K562 (cell line): ENCODE measurements at regions not wholly inside any gene's neighbourhood (a gene's known extent, or its start where the extent isn't known, plus 50 kb on each side); places are given as distances from the start of the nearest gene placed in this dataset.

Experiments
- ATAC-seq: fragments of 200-7000 bp; cut with Tn5 transposase; 3 replicates; pipeline ENCODE4 v1.9.1; 2020; ENCODE audit warnings: moderate library complexity
- BruUV-seq: library from RNA; stranded (reverse); fragments of 400-500 nt; replicated peaks from 2 replicates; lab custom pipeline; 2021; lab: Mats Ljungman, UMichigan
- CTCF ChIA-PET: fragments of 300-600 bp; formaldehyde crosslinking; extraction: SDS; loops from one replicate; lab custom pipeline; 2021; ENCODE audit warnings: low intra/inter-chr PET ratio; lab: Yijun Ruan, JAX
- POLR2A ChIA-PET: fragments of 300-600, 350-650 bp; sonication (Branson Sonifier 250); formaldehyde crosslinking; extraction: SDS; loops from one replicate; lab custom pipeline; 2021; ENCODE audit warnings: antibody characterized with exemption, inconsistent platforms; lab: Yijun Ruan, JAX
- DNase-seq, 4 experiments: peaks; one replicate each; pipeline versions ENCODE4 v3.0.0 to v3.0.0-alpha.2; 2011 to 2018; ENCODE audit warnings: low spot score in 3 of 4, mixed read lengths in 3 of 4; ENCODE audit errors: extremely low read depth in 1 of 4
- FAIRE-seq: peaks from 2 replicates; lab custom pipeline; 2011; peaks lifted over from hg19 to GRCh38; lab: Jason Lieb, UNC
- H2AFZ ChIP-seq: 2 replicates; pipeline ENCODE4 v1.6.0; 2011; ENCODE audit warnings: low read depth, low read length, control low read depth, inconsistent platforms
- H3K27ac ChIP-seq: fragments of 200-600 bp; 3 replicates; pipeline ENCODE4 v1.8.0; 2011; ENCODE audit warnings: low read depth, mild to moderate bottlenecking, control low read depth, inconsistent platforms, low read length, moderate library complexity, mixed read lengths; ENCODE audit errors: extremely low read depth
- H3K27me3 ChIP-seq, 2 experiments: fragments of 300-600 bp in 1 of 2; 2 replicates in 1 of 2; 3 replicates in 1 of 2; pipeline versions ENCODE4 v1.6.0 to v1.8.0; 2011; ENCODE audit warnings: inconsistent platforms in 2 of 2, low read length in 2 of 2, mild to moderate bottlenecking in 1 of 2, mixed read lengths in 1 of 2, moderate library complexity in 1 of 2; ENCODE audit not compliant: control insufficient read depth in 2 of 2, insufficient read depth in 2 of 2
- H3K36me3 ChIP-seq: fragments of 300-600 bp; 3 replicates; pipeline ENCODE4 v1.8.0; 2011; ENCODE audit warnings: mild to moderate bottlenecking, low read length, inconsistent platforms; ENCODE audit not compliant: control insufficient read depth, insufficient read depth
- H3K4me1 ChIP-seq, 2 experiments: fragments of 200-600 bp in 1 of 2; replicated peaks in 1 of 2; 2 replicates in 1 of 2; 3 replicates in 1 of 2; pipeline versions ENCODE4 v1.5.1 to v1.8.0; 2011; ENCODE audit warnings: inconsistent platforms in 2 of 2, low read length in 2 of 2, mild to moderate bottlenecking in 1 of 2, mixed read lengths in 1 of 2, moderate library complexity in 1 of 2; ENCODE audit not compliant: control insufficient read depth in 2 of 2, insufficient read depth in 2 of 2
- H3K4me2 ChIP-seq: 2 replicates; pipeline ENCODE4 v1.6.1; 2011; ENCODE audit warnings: low read length, control low read depth, inconsistent platforms, mixed read lengths; ENCODE audit not compliant: insufficient read depth
- H3K4me3 ChIP-seq: fragments of 200-600 bp; sonication (generic), shearing (Covaris generic); 2 replicates; pipeline ENCODE4 v1.5.1; 2016; ENCODE audit warnings: control low read depth, inconsistent platforms
- H3K79me2 ChIP-seq: fragments of 200-600 bp; 3 replicates; pipeline ENCODE4 v1.8.0; 2011; ENCODE audit warnings: low read length, inconsistent platforms; ENCODE audit not compliant: control insufficient read depth, insufficient read depth
- H3K9ac ChIP-seq, 2 experiments: 2 replicates each; pipeline versions ENCODE4 v1.6.0 to v1.6.1; 2011; ENCODE audit warnings: low read depth in 2 of 2, low read length in 2 of 2, control low read depth in 1 of 2, inconsistent platforms in 1 of 2, mild to moderate bottlenecking in 1 of 2, mixed read lengths in 1 of 2; ENCODE audit not compliant: insufficient read depth in 1 of 2
- H3K9me1 ChIP-seq: one replicate; pipeline ENCODE4 v1.6.0; 2011; ENCODE audit warnings: inconsistent platforms, mild to moderate bottlenecking, low read length, moderate library complexity; ENCODE audit not compliant: control insufficient read depth, insufficient read depth
- H3K9me3 ChIP-seq: replicated peaks from 2 replicates; pipeline ENCODE4 v1.5.1; 2011; ENCODE audit warnings: low read depth, low read length, inconsistent platforms; ENCODE audit not compliant: control insufficient read depth, insufficient read depth
- H4K20me1 ChIP-seq: replicated peaks from 2 replicates; pipeline ENCODE4 v1.6.1; 2011; ENCODE audit warnings: low read length, inconsistent platforms, mixed read lengths; ENCODE audit not compliant: control insufficient read depth, insufficient read depth
- BRF2 ChIP-seq: IDR thresholded peaks from 3 replicates; pipeline ENCODE4 v1.6.1; 2011; ENCODE audit warnings: borderline replicate concordance, mild to moderate bottlenecking; ENCODE audit not compliant: insufficient read length, insufficient read depth
- CEBPB ChIP-seq: fragments of 450-650 bp; IDR thresholded peaks from 2 replicates; pipeline ENCODE4 v1.6.1; 2016; ENCODE audit warnings: missing genetic modification characterization, missing compliant biosample characterization
- IRF2 ChIP-seq: sonication (generic); formaldehyde crosslinking; IDR thresholded peaks from 2 replicates; pipeline ENCODE4 v1.8.1; 2022; ENCODE audit warnings: mild to moderate bottlenecking, missing genetic modification reagents
- KLF10 ChIP-seq: fragments of 250-450 bp; sonication (Bioruptor Pico); IDR thresholded peaks from 2 replicates; pipeline ENCODE4 v1.6.1; 2021; ENCODE audit warnings: matching md5 sums
- MCM2 ChIP-seq: fragments of 450-650 bp; IDR thresholded peaks from 2 replicates; pipeline ENCODE4 v1.6.1; 2017; ENCODE audit warnings: low read depth, mild to moderate bottlenecking
- NFXL1 ChIP-seq: fragments of 450-650 bp; formaldehyde crosslinking; IDR thresholded peaks from 2 replicates; pipeline ENCODE4 v1.4.0; 2021; ENCODE audit warnings: mild to moderate bottlenecking
- POLR2G ChIP-seq: fragments of 200-400 bp; formaldehyde crosslinking; IDR thresholded peaks from 2 replicates; pipeline ENCODE4 v1.6.1; 2017; ENCODE audit warnings: low read depth, mild to moderate bottlenecking, antibody characterized with exemption, low read length, moderate library complexity
- PTBP1 ChIP-seq: fragments of 200-400 bp; formaldehyde crosslinking; IDR thresholded peaks from 2 replicates; pipeline ENCODE4 v1.6.1; 2017; ENCODE audit warnings: low read depth, low read length
- RAD21 ChIP-seq, 2 experiments: fragments of 250-450 bp in 1 of 2; fragments of 450-650 bp in 1 of 2; sonication (Bioruptor Pico) in 1 of 2; formaldehyde crosslinking in 1 of 2; IDR thresholded peaks in 1 of 2; conservative IDR thresholded peaks in 1 of 2; 2 replicates each; pipeline versions ENCODE4 v1.4.0 to v1.8.0; 2020 to 2022; ENCODE audit warnings: mild to moderate bottlenecking in 2 of 2, moderate library complexity in 1 of 2
- RBM22 ChIP-seq: fragments of 200-400 bp; formaldehyde crosslinking; IDR thresholded peaks from 2 replicates; pipeline ENCODE4 v1.6.1; 2018; ENCODE audit warnings: low read length, low read depth; ENCODE audit not compliant: poor library complexity, severe bottlenecking
- SLC30A9 ChIP-seq: fragments of 250-450 bp; sonication (Bioruptor Pico); IDR thresholded peaks from 2 replicates; pipeline ENCODE4 v1.8.0; 2022; ENCODE audit warnings: mild to moderate bottlenecking, moderate library complexity
- SMARCA4 ChIP-seq: fragments of 450-650 bp; IDR thresholded peaks from 2 replicates; pipeline ENCODE4 v1.6.1; 2016
- SNIP1 ChIP-seq: fragments of 450-650 bp; IDR thresholded peaks from 2 replicates; pipeline ENCODE4 v1.7.1; 2017; ENCODE audit warnings: low read depth, mild to moderate bottlenecking
- SREBF2 ChIP-seq: sonication (generic); formaldehyde crosslinking; IDR thresholded peaks from 2 replicates; pipeline ENCODE4 v1.4.0; 2020; ENCODE audit warnings: mild to moderate bottlenecking, missing genetic modification reagents
- ZNF324 ChIP-seq: fragments of 250-450 bp; sonication (Bioruptor Pico); IDR thresholded peaks from 2 replicates; pipeline ENCODE4 v1.4.0; 2020; ENCODE audit warnings: mild to moderate bottlenecking
- ZNF583 ChIP-seq: fragments of 250-450 bp; sonication (Bioruptor Pico); IDR thresholded peaks from 2 replicates; pipeline ENCODE4 v1.4.0; 2020
- ZNF740 ChIP-seq, 3 experiments: fragments of 200-800 bp in 1 of 3; sonication (Bioruptor generic) in 1 of 3; sonication (generic) in 1 of 3; formaldehyde crosslinking in 1 of 3; IDR thresholded peaks; 2 replicates each; pipeline versions ENCODE4 v1.6.1 to v1.8.0; 2016 to 2022; ENCODE audit warnings: mild to moderate bottlenecking in 2 of 3, missing compliant biosample characterization in 2 of 3, missing genetic modification characterization in 2 of 3, missing genetic modification reagents in 1 of 3
- WGBS: fragments of 100-300 bp; shearing (Covaris generic); methylation state at CpG from one replicate; pipeline ENCODE4 v1.1.6; 2016; ENCODE audit warnings: low coverage, mixed read lengths; ENCODE audit not compliant: insufficient coverage; ENCODE audit errors: missing lambda C conversion rate; 5-methylcytosine and 5-hydroxymethylcytosine counted together
- in situ Hi-C: fragments of 300-500 bp; cut with MboI; formaldehyde crosslinking; loops from 4 replicates; pipeline ENCODE4 v1.15.0; 2018; ENCODE audit warnings: inconsistent platforms, mixed read lengths
- intact Hi-C: fragments of 100-400 bp; cut with micrococcal nuclease; formaldehyde crosslinking; loops from 2 replicates; pipeline ENCODE4 v1.14.2; 2022

- H3K4me3 ChIP-seq = no peak overlapping the region
- H3K27ac ChIP-seq = no peak overlapping the region
- peaks cover 6% of the 10 kb centered on the region; the same call in 2 of the 3 replicates for H3K36me3 ChIP-seq
- H3K9me3 ChIP-seq = no peaks in the 10 kb centered on the region
- H3K27me3 ChIP-seq = no peaks in the 10 kb centered on the region
- ATAC-seq (no peak), FAIRE-seq (no peak), DNase-seq (no peak)
- H3K9me1 ChIP-seq = no peaks in the 10 kb centered on the region
- intact Hi-C loops (no loop called here), in situ Hi-C loops (no loop called here)
- no peaks in the 10 kb centered on the region; a peak in 1 of 5 replicates for H3K4me1 ChIP-seq
- no peak overlapping the region for H2AFZ ChIP-seq
- H3K9ac ChIP-seq = no peak overlapping the region
- CTCF ChIA-PET = no interaction called here
- H3K79me2 ChIP-seq = no peaks in the 10 kb centered on the region
- BruUV-seq = no TSS peak
- no peak overlapping the region for H3K4me2 ChIP-seq
- WGBS = 83% methylated on average over 1 of the region's 1 CpG
- TF ChIP-seq SLC30A9 (CRISPR knock-in tag) = no peak
- TF ChIP-seq MCM2 = no peak
- no peak for TF ChIP-seq RAD21 (CRISPR knock-in tag; conservative IDR thresholded peaks at IDR 0.05 in 1 of 2, IDR thresholded peaks at IDR 0.05 in 1 of 2)
- TF ChIP-seq PTBP1 = no peak
- no peak for TF ChIP-seq IRF2 (CRISPR knock-in tag)
- TF ChIP-seq KLF10 = no peak
- no peak for TF ChIP-seq SREBF2
- no peak for TF ChIP-seq RBM22
- POLR2A ChIA-PET = no interaction called here
- no peaks in the 10 kb centered on the region for H4K20me1 ChIP-seq
Observed at GRCh38 chr7:24637021-24637420, 63.8 kb downstream of the PALS2 start.

- Histone ChIP-seq H4K20me1 (no peaks in the 10 kb centered on the region), H3K4me1 (no peaks in the 10 kb centered on the region; a peak in 1 of 5 replicates), H3K9me3 (no peaks in the 10 kb centered on the region), H3K27ac (no peak overlapping the region), H3K27me3 (no peaks in the 10 kb centered on the region), H3K4me2 (no peak overlapping the region), H2AFZ (no peak overlapping the region), H3K4me3 (no peak overlapping the region), H3K9ac (no peak overlapping the region), H3K9me1 (no peaks in the 10 kb centered on the region), H3K36me3 (peaks cover 13% of the 10 kb centered on the region; the same call in 2 of the 3 replicates), H3K79me2 (no peaks in the 10 kb centered on the region)
- CTCF ChIA-PET = interaction anchor here (0.9 kb wide), 1 partner anchor 9 kb away, joined by 3 read pairs; no protein-coding TSS in a partner anchor
- in situ Hi-C loops = no loop called here
- POLR2A ChIA-PET = no interaction called here
- no TSS peak for BruUV-seq
- no peak for DNase-seq
- FAIRE-seq = no peak
- intact Hi-C loops = no loop called here
- no peak for ATAC-seq
- no peak for TF ChIP-seq ZNF583 (CRISPR knock-in tag)
- no peak for TF ChIP-seq SNIP1
- no peak for TF ChIP-seq POLR2G
- TF ChIP-seq NFXL1 = no peak
- no peak for TF ChIP-seq SMARCA4
- TF ChIP-seq BRF2 = no peak
- TF ChIP-seq ZNF324 = no peak
- TF ChIP-seq CEBPB = no peak
- TF ChIP-seq ZNF740 (CRISPR knock-in tag; IDR thresholded peaks at IDR 0.05) = no peak
- no peak for TF ChIP-seq ZNF740 (tag; IDR thresholded peaks at IDR 0.05)
Observed at GRCh38 chr7:24637706-24638105, 64.5 kb downstream of the PALS2 start.
